ENCODE measurements at regions not wholly inside any gene's neighbourhood (a gene's known extent, or its start where the extent isn't known, plus 50 kb on each side); places are given as distances from the start of the nearest gene placed in this dataset.

DNA sequence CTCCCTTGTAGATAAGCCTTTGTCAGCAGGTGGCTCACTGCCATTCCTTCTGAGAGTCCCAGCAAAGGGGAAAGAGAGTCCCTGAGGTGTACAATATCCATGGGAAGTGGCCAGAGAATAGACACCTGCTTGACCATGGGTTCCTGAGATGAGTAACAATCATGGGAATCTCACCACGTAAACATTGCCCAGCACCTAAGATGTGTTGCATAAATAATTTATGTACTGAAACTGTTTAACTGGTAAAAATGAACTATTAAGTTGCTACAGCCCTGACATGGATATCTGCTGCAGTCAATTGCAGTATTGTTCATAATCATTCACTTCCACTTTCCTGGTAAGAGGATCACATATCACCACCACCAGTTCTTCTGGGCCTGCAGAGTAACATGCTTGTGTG is 123.8 kb upstream of the INHBA start:
- DNase-seq, result no peak

DNA sequence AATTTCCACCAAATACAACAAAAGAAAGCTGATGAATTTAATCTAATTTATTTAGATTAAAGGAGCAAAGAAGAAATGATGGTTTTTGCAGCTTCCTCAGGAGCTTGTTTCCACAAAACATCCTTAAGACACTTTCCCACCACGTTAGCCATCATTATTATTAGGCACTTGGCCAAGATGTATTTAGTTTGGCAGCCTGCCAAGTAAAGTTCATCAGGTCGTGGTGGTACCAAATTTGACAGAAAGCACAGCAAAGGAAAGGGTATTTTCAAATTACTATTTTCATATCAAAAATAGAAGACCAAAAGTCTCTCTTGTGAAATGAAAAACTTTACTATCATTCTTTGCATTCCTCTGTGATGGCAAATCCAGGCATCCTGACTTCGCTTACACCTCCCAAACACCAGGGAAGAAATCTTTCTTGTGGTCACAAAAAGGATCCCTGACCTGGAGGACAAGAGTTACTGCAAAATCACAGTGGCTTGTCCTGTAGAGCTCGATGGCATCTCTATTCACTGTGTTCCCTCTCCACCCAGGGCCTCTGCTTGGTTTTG is 123.1 kb upstream of the INHBA start:
- DNase-seq, result peak in 1 of 3 experiments; percentile 19

GRCh38 chr7:41824284-41824683 is 121.4 kb upstream of the INHBA start:
- no peak for DNase-seq

GRCh38 chr7:41822259-41822817 is 119.4 kb upstream of the INHBA start:
- DNase-seq, result no peak

DNA sequence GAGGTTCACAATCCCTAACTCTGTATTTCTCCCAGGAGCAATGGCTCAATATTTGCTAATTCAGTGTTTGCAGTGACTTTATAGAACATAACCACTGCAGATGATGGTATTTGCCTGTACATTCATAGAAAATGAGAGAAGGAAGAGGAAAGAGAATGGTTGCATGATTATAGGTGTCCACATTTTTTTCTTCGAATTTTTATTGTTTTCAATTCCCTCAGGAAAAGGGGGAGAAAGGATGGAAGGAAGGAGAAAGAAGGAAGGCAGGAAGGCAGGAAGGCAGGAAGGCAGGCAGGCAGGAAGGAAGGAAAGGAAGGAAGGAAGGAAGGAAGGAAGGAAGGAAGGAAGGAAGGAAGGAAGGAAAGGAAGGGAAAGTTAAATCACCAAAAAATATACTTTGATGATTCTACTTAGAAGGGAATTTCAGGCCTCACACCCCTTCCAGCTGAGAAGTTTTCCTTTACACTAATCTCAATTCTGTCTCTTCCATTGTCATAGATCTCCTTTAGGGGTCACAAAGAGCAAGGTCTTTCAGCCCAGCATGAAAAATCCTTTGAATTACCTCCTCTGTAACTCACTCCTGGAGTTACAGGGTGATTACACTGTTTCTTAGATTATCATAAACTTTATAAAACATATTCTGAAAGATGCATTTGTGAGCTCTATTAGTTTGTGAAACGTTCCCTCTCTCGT is 118.8 kb upstream of the INHBA start:
- DNase-seq, result no peak

DNA sequence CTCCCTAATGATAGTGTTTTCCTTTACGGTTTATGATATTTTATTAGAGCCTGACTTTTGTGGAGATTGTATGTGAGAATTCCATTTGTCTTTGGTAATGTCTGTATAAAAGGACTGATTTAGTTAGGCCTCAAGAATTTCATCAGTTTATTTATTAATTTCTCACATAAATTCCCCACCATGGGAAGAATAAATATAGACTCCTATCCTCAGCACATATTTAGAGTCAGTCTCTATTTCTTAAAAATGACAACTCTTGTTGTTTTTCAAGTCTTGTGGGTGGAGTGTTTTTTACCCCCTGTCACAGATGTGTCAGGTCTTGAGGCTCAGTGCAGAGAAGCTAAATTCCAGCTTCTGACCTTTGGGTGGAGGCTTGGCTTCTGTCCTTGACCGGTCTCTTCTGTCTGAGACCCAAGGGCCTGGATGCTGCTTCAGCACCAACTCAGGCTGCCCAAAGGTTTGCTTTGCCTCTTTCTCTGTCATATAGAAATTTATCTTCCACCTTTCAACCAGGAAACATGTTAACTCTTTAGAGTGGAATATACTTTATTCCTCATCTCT is 117.3 kb upstream of the INHBA start:
- DNase-seq, result no peak

DNA sequence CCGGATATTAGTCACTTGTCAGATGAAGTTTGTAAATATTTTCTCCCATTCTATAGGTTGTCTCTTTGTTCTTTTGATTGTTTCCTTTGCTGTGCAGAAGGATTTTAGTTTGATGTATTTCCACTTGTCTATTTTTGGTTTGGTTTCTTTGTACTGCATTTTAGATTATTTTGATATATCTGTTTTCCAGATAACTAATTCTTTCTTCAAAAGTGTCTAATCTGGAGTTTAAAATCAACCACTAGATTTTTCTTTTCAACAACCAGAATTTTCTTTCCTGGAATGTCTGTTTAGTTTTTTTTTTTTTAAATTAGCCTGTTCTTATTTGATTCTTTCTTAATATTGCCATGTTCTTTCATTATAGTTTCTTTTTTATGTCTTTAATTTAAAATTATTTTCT is 116.8 kb upstream of the INHBA start:
- no peak for DNase-seq

- DNase-seq, result no peak
Measured at GRCh38 chr7:41818765-41819398, 116.0 kb upstream of the INHBA start.

GRCh38 chr7:41817386-41817785 is 114.5 kb upstream of the INHBA start:
- no peak for DNase-seq

DNA sequence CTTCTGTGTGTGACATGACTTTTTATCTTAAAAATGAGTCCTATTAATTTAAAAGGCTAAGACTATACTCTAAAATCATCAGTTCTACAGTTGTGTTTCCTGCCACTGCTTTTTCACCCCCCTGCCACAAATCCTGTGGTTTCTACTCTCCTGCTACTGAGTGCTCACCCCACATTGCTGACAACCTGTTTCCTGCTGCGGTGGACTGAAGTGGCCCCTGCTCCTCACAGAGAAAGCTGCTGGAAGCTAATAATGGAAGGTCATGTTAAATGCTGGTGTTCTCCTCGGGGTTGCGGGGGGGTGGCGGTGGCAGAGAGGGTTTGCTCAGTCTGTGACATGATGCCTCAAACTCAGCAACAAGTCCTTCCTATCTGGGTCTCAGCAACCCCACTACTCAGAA is 113.2 kb upstream of the INHBA start:
- no peak for DNase-seq

DNA sequence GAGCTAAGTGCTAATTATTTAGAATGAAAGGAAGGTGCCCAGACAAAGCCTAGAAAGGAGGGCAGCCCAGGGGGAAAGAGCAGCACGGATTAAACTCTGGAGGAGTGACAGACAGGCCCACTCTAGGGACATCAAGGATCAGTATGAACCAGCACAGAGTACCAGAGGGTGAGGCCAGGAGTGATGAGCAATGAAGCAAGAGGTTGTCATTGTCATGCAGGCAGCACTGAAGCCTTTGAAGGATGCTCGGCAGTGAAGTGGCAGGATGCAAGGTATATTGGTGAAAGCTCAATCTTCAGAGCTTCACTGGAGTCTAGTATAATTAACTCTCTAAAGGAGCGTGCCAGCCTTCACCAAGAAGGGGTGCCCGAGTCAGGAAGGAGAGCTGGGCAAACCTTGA is 112.0 kb upstream of the INHBA start:
- DNase-seq, result no peak

GRCh38 chr7:41813286-41813685 is 110.4 kb upstream of the INHBA start:
- DNase-seq, result no peak

DNA sequence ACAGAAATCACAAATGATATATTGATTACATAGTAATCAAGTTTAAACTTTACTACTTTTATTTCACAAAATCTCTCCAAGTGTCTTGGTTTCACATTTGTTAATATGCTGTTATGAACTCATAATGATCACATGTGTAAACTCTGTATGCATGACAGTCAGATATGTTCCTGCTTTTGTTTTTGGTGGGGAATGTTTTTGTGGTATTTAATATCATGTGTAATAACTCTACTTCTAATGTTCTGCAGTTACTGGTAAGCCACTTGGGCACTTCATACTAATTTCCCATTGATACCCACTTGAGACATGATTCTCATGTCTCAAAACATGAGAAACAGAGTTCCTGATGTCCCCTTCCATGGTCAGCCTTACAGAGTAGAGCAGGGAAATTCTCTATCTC is 109.1 kb upstream of the INHBA start:
- no peak for DNase-seq

DNA sequence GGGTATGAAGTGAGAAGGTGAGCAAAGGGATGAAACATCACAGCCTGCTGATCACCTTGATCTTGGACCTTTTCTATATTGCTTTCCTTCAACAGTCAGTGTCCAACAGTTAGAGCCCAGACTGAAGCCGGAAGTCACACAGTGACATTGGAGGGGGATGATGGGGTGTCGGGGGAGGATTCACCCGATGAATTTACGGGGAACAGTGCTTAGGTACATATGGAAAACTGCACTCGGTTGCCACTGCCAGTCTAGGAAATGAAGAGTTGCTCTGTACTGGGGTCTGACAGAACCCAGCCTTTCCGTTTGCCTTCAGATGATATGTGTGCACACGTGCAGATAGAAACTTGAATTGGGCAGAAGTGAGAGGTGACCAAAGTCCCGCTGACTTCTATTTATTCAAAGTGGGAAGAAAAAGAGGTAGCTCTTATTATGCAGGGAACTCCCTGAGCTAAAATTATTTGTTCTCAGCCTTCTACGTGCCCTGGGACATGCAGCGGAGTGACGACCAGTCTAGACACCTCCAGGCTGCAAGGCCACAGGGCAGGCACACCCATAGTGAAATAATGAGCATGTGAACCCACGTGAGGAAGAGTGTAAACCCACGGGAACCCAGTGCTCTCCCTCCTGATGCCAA is 107.2 kb upstream of the INHBA start:
- no peak for DNase-seq

GRCh38 chr7:41809529-41809939 is 106.6 kb upstream of the INHBA start:
- DNase-seq, result no peak

DNA sequence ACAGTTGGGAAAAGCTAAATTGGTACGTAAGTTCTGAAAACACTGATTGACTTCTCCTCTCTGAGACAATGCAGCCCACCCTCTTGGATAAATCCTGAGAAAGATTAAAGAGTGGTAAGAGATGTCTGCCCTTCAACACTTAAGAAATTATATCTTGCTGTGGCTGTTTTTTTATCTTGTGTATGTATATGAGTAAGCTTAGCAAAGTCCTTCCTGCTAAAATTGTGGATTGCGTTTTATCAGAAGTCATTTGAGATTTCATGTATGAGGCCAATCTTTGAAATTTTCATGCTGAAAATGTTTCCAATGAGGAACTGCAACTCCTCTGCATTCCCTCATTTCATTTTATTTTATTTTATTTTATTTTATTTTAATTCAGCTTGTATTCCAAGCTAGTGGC is 106.2 kb upstream of the INHBA start:
- no peak for DNase-seq

- no peak for DNase-seq
Measured at GRCh38 chr7:41808541-41808940, 105.7 kb upstream of the INHBA start.

- DNase-seq, result no peak
Measured at GRCh38 chr7:41803569-41803968, 100.7 kb upstream of the INHBA start.

- DNase-seq, result no peak
Measured at GRCh38 chr7:41796331-41796730, 93.4 kb upstream of the INHBA start.

DNA sequence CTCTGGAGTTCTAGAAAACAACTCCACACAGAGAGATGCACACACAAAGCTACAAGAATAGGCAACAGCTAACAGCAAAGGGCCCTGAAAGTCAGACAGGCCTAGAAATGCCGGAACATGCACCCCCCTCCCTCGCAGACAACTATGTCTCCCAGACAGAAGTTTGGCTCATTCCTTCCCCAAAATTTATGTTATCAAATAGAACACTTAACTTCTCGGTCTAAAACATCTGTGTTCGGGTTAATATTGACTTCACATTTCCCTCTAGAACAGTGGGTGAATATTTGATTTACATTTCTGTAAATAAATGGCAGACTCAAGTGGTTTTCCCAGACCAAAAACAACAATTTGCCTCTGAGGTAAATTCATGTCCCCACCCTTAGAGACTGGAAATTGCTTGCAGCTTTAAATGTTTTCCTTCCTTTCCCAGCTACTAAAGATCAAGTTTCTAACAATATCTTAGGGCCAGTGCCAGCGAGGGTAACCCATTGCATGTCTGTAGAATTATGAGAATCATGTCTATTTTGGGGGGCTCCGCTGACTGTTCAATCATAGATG is 92.5 kb upstream of the INHBA start:
- DNase-seq, result no peak

GRCh38 chr7:41793556-41793955 is 90.7 kb upstream of the INHBA start:
- DNase-seq, result no peak

DNA sequence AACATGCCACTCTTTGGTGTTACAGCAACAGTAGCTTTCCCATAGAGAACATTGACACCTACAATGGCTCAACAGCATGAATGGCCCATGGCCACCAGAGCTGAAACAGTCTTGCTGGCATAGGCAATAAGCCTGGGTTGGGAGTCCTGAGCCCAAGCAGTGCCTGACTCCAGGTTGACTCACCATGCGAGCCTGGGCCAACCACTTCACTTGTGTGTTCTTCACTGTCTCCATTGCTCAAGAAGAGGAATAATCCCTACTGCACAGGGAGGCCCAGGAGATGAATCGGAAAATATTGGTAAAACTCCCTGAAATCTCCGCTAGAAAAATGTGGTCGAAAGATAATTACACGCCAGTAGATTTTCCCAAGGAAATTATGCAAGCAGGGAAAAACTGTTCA is 89.2 kb upstream of the INHBA start:
- DNase-seq, result no peak

GRCh38 chr7:41788556-41788955 is 85.7 kb upstream of the INHBA start:
- DNase-seq, result no peak

All from NCI-H1417 (cell line).